HG03103 (cell line): ENCODE measurements at regions not wholly inside any gene's neighbourhood (a gene's known extent, or its start where the extent isn't known, plus 50 kb on each side); places are given as distances from the start of the nearest gene placed in this dataset.

Source experiments
- ATAC-seq: cut with Tn5 transposase; IDR thresholded peaks from one replicate; pipeline ENCODE4 v1.9.1; 2021; ENCODE audit warnings: low read depth; ENCODE audit not compliant: unreplicated experiment

- no peak for ATAC-seq
These were observed 216.6 kb upstream of the IL12A start for GRCh38 chr3:159771865-159772611.

DNA sequence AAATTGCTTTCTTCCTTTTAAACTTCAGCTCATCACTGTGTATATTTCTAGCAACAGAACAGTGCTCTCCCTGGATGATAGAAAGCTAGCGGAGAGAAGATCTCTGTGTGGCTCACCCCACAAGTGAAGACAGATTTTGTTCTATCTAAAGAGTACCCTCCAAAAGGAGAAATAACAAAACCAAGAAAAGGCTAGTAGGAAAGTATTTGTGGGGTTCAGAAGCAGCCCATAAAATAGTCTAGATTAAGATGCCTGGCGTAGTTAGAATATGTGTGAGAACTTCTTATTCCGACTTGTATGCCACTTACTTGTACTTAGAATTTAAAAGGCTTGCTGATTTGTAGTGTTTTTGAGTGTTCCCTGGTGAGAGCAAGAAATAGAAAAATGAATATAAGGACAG lies 214.9 kb upstream of the IL12A start:
- ATAC-seq = no peak

DNA sequence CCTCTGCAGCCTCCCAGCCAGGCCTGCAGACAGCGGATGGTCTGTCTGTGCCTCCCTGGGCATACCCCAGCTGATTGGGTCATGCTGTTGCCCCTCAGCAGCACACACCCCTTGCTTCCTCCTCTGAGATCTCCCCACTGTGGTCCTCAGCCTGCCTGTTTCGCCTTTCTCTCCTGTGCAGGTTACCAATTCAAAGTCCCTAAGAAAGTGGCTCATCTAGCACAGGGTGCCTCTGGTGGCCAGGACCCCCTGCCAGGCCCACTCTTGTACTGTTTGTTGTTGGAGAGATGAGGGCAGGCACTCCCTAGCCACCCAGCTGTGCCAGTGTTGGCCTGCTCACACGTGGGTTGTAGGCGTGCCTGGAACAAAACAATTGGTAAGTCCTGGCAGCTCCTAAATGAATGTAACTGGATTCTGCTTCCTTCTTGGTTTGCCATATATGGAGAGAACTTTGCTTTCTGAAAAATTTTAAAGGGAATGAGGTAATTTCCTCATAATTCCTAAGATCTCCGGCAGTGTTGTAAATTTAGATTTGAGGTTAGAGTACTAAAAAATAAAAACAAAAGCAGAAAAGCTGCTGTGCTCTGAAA lies 213.2 kb upstream of the IL12A start:
- no peak for ATAC-seq

GRCh38 chr3:159776779-159777178 lies 211.9 kb upstream of the IL12A start:
- no peak for ATAC-seq

DNA sequence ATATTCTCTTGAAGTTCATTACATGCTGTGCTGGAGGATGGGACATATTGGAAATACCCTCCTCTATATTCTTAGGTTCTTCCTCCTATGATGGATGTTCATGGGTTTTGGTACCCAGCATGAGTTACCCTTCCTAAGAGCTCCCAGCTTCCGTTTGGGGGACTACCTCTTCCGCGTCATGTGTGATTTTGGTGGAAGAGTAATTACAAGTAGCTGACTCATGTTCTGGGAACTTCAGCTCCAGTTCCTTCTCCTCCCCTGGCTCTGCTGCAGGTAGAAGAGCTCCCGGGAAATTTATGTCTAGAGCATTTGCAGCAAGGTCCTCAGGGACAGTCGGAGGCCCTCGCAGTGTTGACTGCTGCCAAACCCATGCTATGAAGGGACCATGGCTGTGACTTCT lies 208.8 kb upstream of the IL12A start:
- ATAC-seq = no peak

DNA sequence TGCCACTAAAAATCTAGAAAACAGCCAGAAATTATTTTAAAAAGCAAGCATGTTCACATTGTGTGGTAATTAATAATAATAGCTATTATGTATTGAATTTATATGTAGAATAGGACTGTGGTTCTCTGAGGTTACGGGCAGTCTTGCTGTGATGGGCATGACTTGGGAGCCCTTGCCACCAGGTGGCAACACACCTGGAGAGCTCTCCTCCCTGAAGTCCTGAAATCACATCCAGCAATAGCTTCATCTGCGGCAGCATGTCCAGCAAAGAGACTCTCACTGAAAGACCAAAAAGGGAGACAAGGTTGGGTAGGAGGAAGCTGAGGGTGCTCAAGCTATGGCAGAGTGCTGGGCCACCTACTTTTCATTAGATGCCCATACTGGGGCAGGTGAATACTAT lies 206.8 kb upstream of the IL12A start:
- ATAC-seq = no peak

- ATAC-seq = no peak
These were observed 205.8 kb upstream of the IL12A start for GRCh38 chr3:159782724-159783421.

GRCh38 chr3:159783780-159784742 lies 204.6 kb upstream of the IL12A start:
- no peak for ATAC-seq

GRCh38 chr3:159785273-159785708 lies 203.3 kb upstream of the IL12A start:
- no peak for ATAC-seq

DNA sequence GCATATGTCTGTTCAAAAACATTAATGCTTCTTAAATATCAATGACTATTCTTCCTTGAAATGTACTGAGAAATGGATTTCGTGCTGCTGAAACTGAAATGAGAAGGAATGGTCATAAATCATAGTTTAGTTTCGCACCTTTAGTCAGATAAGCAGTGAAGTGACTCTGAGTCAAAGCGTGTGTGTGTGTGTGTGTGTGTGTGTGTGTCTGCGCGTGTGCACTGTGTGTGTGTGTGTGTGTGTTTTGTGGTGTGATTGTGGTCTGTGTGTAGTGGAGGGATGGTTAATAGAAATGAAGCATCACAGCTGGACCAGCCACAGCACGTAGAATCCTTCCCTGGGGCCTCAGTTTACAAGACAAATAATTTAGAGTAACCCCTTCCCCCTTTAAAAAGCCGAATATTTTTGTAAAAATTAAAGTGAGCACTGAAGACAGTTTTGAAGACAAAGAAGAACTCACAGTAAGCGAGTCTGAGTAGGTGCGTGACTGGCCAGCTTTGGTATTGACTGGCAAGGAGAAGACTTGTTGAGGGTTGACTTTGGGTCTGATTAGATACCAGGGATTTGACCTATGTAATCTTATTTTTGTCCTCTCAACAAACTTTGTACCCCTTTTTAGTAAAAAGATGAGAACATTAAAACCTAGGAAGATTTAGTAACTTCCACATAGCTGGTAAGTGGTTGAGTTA lies 202.0 kb upstream of the IL12A start:
- ATAC-seq = no peak

DNA sequence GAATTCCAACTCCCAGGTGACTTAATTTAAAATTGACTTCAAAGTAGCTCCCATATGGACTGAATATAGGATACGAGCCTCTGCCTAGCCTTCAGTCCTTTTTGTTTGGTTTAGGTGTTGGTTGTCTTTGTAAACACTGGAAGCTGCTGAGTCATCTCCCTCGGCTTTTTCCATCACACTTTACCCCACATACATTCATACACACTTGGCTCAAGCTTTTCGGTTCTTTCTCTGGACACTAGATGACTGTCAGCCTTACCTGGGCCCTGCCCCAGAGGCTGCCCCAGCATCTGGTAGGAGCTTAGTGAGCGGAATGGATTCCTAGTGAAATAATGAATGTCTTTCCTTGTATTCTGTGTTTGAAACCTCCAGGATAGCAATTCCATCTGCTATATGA lies 201.5 kb upstream of the IL12A start:
- no peak for ATAC-seq

GRCh38 chr3:159787794-159788205 lies 200.8 kb upstream of the IL12A start:
- no peak for ATAC-seq

GRCh38 chr3:159788291-159788690 lies 200.3 kb upstream of the IL12A start:
- no peak for ATAC-seq

GRCh38 chr3:159789017-159789416 lies 199.6 kb upstream of the IL12A start:
- ATAC-seq = no peak

DNA sequence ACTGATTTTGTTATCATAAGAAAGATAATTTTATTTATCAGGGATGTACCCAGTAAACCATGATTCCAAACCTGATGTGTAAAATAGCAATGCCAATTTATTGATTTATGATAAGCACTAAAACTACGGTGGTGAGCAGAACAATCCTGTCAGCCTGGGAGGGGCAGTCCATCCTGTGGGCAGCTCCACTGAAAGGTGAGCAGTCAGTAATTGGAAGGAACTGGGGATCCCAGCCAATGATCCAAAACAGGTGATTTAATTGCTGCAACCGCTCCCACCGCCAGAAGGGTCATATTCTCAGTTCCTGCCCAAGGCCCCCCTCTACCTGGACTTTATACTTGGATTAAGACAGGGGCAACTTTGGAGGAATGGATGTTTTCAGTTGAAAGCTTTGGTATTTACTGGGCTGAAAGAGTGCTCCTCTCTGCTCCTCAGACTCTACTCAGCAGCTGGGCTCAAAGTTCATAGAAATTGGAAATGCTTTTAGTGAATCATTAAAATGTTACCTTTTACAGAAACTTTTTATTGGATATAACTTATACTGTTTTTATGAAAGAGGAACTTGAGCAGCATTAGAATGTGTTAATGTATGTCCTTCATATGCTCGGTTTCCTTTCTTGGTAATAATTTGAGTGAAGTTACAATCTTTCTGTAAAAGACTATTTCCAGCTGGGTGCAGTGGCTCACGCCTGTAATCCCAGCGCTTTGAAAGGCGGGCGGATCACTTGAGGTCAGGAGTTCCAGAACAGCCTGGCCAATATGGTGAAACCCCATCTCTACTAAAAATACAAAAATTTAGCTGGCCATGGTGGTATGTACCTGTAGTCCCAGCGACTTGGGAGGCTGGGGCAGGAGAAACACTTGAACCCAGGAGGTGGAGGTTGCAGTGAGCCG lies 198.6 kb upstream of the IL12A start:
- no peak for ATAC-seq

DNA sequence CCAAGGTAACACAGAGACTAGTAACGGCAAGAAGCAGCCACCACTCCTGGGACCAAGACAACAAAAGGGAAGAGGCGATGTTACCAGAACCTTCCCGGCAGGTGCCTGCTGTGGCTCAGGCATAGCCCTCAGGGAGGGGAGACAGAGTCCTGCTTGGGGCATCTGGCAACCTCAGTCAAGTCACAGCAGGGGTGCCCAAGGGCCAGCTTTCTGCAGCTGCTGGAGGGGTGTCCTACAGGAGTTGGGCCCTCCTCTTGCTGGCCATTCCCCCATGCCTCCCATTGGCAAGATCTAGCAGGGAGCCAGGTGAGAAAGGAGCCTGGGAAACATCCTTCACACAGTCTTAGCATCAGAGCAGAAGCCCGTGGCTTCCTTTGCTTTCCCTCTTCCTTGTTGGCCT lies 197.3 kb upstream of the IL12A start:
- no peak for ATAC-seq

DNA sequence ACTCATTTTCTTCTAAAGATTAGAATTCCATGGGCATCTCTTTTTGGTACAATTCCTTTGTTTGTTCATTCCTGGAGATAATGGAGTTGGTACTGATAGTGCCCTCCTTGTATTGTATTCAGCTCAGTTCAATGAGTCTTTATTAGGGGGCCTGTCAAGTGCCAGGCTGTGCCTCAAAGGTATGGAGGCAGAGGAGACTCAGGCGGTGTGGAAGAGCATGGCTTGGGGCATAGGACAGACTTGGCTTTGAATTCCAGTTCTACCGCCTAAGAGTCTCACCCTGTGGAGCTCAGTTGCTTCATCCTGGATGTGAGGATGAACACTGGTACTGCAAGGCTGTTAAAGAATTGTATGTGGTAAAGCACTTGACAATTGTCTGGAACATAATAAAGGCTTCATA lies 196.6 kb upstream of the IL12A start:
- no peak for ATAC-seq

DNA sequence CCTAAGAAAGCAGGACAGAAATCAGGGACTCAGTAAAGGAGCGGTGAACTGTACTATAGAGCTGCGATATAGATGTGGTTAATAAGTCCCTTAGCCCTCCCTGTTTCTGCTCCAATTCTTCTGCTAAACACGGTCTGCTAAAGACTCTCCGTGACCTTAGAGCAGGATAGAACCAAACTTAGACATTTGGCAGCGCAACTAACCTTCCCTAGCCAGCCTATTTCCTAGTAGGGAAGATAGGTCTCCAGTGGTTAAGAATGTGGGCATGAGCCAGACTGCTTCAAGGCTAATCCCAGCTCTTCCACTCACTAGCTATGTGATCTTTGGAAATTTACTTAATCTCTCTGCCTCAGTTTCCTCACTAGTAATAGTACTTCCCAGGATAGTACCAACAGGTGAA lies 193.6 kb upstream of the IL12A start:
- no peak for ATAC-seq

DNA sequence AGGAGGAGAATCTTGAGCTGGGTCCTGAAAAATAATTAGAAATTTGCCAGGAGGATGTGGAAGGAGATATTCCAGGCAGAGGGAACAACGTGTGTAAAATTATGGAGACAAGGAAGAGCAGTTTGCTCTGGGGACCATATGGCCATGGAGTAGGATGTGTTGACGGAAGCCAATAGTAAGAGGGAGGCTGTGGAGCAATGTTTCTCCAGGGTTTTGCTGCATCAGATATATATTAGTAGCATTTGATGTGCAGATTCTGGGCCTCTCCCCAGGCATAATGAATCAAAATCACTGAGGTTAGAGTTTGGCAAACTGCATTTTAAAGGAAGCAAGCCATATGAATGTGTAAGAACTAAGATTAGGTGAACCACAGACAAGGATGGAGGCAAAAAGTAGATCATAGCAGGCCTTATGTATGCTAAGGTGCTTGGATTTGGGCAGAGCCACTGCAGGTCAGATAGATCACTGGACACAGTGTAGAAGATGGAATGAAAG lies 192.9 kb upstream of the IL12A start:
- ATAC-seq = no peak
